Transverse colon (tissue), 4 donors: ENCODE measurements at regions not wholly inside any gene's neighbourhood (a gene's known extent, or its start where the extent isn't known, plus 50 kb on each side); places are given as distances from the start of the nearest gene placed in this dataset.
A peak's percentile ranks its signal among the peaks of the same experiment; 100 is the strongest.

Source experiments
- DNase-seq: peaks from one replicate; pipeline ENCODE4 v3.0.0-alpha.2; 2019
- H3K27ac ChIP-seq, 4 donors: fragments of 200-600 bp; sonication (generic); 2 replicates each; pipeline ENCODE4 v1.5.1; 2016 to 2018; ENCODE audit warnings: inconsistent platforms in 4 of 4
- H3K27me3 ChIP-seq: fragments of 200-600 bp; sonication (generic); 2 replicates; pipeline ENCODE4 v1.5.1; 2017; ENCODE audit warnings: inconsistent platforms
- H3K36me3 ChIP-seq, 4 donors: fragments of 200-600 bp; sonication (generic); 2 replicates each; pipeline ENCODE4 v1.5.1; 2017 to 2019; ENCODE audit warnings: inconsistent platforms in 4 of 4
- H3K4me1 ChIP-seq, 4 donors: fragments of 200-600 bp; sonication (generic); 2 replicates each; pipeline ENCODE4 v1.5.1; 2017 to 2020; ENCODE audit warnings: inconsistent platforms in 4 of 4
- H3K4me3 ChIP-seq, 4 donors: fragments of 200-600 bp; sonication (generic); 1 replicate in 1 of 4; 2 replicates in 3 of 4; pipeline versions ENCODE4 v1.5.1 to v1.6.1; 2017 to 2019; ENCODE audit warnings: inconsistent platforms in 4 of 4
- H3K9me3 ChIP-seq, 2 donors: fragments of 200-600 bp; sonication (generic); 2 replicates each; pipeline ENCODE4 v1.5.1; 2017 to 2019; ENCODE audit warnings: inconsistent platforms in 2 of 2
- CTCF ChIP-seq, 5 experiments: fragments of 200-600 bp in 3 of 5; fragments of 450-650 bp in 2 of 5; sonication (generic) in 3 of 5; IDR thresholded peaks; 1 replicate in 2 of 5; 2 replicates in 3 of 5; pipeline ENCODE4 v1.5.1; 2016 to 2017; ENCODE audit warnings: antibody characterized with exemption in 5 of 5, inconsistent platforms in 3 of 5, mild to moderate bottlenecking in 2 of 5, moderate library complexity in 1 of 5
- EP300 ChIP-seq: sonication (generic); formaldehyde crosslinking; IDR thresholded peaks from one replicate; pipeline ENCODE4 v1.6.1; 2017; ENCODE audit warnings: antibody characterized with exemption, low read depth
- POLR2A ChIP-seq: fragments of 450-650 bp; IDR thresholded peaks from one replicate; pipeline ENCODE4 v1.6.1; 2016; ENCODE audit warnings: antibody characterized with exemption, mild to moderate bottlenecking, moderate library complexity
- POLR2AphosphoS5 ChIP-seq, 3 donors: sonication (generic); formaldehyde crosslinking; IDR thresholded peaks; one replicate each; pipeline ENCODE4 v1.6.1; 2016; ENCODE audit warnings: antibody characterized with exemption in 3 of 3
- WGBS, 2 donors: methylation state at CpG; one replicate each; pipeline ENCODE4 v1.1.5; 2018; ENCODE audit warnings: low coverage in 1 of 2; 5-methylcytosine and 5-hydroxymethylcytosine counted together
- in situ Hi-C, 4 donors: fragments of 200-750 bp; cut with MboI; loops; one replicate each; pipeline versions ENCODE4 v1.15.0 to v1.15.1; 2017; ENCODE audit warnings: low sequenced_read_pairs in 3 of 4, low pct_ligation_motif_present in 1 of 4, low pct_unique_long_range_greater_than_20kb in 1 of 4
- intact Hi-C: fragments of 100-400 bp; cut with DNase I; formaldehyde crosslinking; loops from one replicate; pipeline ENCODE4 v1.15.1; 2023; ENCODE audit warnings: low total_unique reads

- DNase-seq, result peak; percentile 17
- H3K4me3 ChIP-seq, result no peak overlapping the region
- H3K9me3 ChIP-seq, result no peaks in the 10 kb centered on the region
- in situ Hi-C loops, result loop anchor here (25.0 kb wide), 4 partner anchors 295 to 1020 kb away; partner anchors contain the start of genes HOXD10 (in 2 of the 4), HOXD11 (in 2 of the 4) and HOXD9 (in 2 of the 4)
- intact Hi-C loops, result no loop called here
- H3K36me3 ChIP-seq, result no peaks in the 10 kb centered on the region
- no peak overlapping the region for H3K27ac ChIP-seq
- no peaks in the 10 kb centered on the region for H3K27me3 ChIP-seq
- H3K4me1 ChIP-seq, result peaks cover 0 to 4% (median 1%) of the 10 kb centered on the region in 4 donors
- no peak for TF ChIP-seq EP300
- no peak for TF ChIP-seq POLR2A
- no peak for TF ChIP-seq POLR2AphosphoS5 (IDR thresholded peaks at IDR 0.05)
- no peak for TF ChIP-seq CTCF (IDR thresholded peaks at IDR 0.05)
Observed at GRCh38 chr2:177131858-177132257, 80.7 kb upstream of the HNRNPA3 start.

- H3K4me1 ChIP-seq, result no peaks in the 10 kb centered on the region
- no peak overlapping the region for H3K4me3 ChIP-seq
- no peaks in the 10 kb centered on the region for H3K36me3 ChIP-seq
- no peak overlapping the region for H3K27ac ChIP-seq
- no peak for DNase-seq
- in situ Hi-C loops, result loop anchor here (25.0 kb wide), 4 partner anchors 302 to 1027 kb away; partner anchors contain the start of genes HOXD10 (in 2 of the 4), HOXD11 (in 2 of the 4) and HOXD9 (in 2 of the 4)
- no peaks in the 10 kb centered on the region for H3K9me3 ChIP-seq
- intact Hi-C loops, result no loop called here
- H3K27me3 ChIP-seq, result peaks cover under 1% of the 10 kb centered on the region
- TF ChIP-seq POLR2A (no peak), CTCF (IDR thresholded peaks at IDR 0.05) (no peak), POLR2AphosphoS5 (IDR thresholded peaks at IDR 0.05) (no peak), EP300 (no peak)
Observed at GRCh38 chr2:177138823-177139222, 73.8 kb upstream of the HNRNPA3 start.

- Histone ChIP-seq H3K36me3 (no peaks in the 10 kb centered on the region), H3K9me3 (no peaks in the 10 kb centered on the region), H3K27me3 (peaks cover 4% of the 10 kb centered on the region), H3K27ac (no peak overlapping the region), H3K4me1 (no peaks in the 10 kb centered on the region), H3K4me3 (no peak overlapping the region)
- in situ Hi-C loops (loop anchor here (25.0 kb wide), 4 partner anchors 305 to 1030 kb away; partner anchors contain the start of genes HOXD10 (in 2 of the 4), HOXD11 (in 2 of the 4) and HOXD9 (in 2 of the 4)), intact Hi-C loops (loop anchor here (10.0 kb wide), 1 partner anchor 487 kb away; no protein-coding TSS in a partner anchor)
- TF ChIP-seq EP300, result no peak
- no peak for TF ChIP-seq POLR2A
- no peak for TF ChIP-seq CTCF (IDR thresholded peaks at IDR 0.05)
- no peak for TF ChIP-seq POLR2AphosphoS5 (IDR thresholded peaks at IDR 0.05)
- no peak for DNase-seq
- 59 to 92% methylated on average over 3 of the region's 3 CpGs for WGBS, 2 donors
Observed at GRCh38 chr2:177141866-177142265, 70.7 kb upstream of the HNRNPA3 start.

- Histone ChIP-seq H3K4me1 (peaks cover 0 to 7% (median 5%) of the 10 kb centered on the region in 4 donors), H3K9me3 (no peaks in the 10 kb centered on the region), H3K27me3 (peaks cover 14% of the 10 kb centered on the region), H3K27ac (no peak overlapping the region), H3K4me3 (no peak overlapping the region), H3K36me3 (no peaks in the 10 kb centered on the region)
- DNase-seq, result no peak
- TF ChIP-seq CTCF (IDR thresholded peaks at IDR 0.05) (no peak), POLR2A (no peak), EP300 (peak; percentile 65), POLR2AphosphoS5 (IDR thresholded peaks at IDR 0.05) (peak; percentile 11 to 52 (median 35))
- intact Hi-C loops, result loop anchor here (10.0 kb wide), 1 partner anchor 489 kb away; no protein-coding TSS in a partner anchor
- in situ Hi-C loops, result loop anchor here (25.0 kb wide), 4 partner anchors 306 to 1031 kb away; partner anchors contain the start of genes HOXD10 (in 2 of the 4), HOXD11 (in 2 of the 4) and HOXD9 (in 2 of the 4)
- 35 to 40% methylated on average over 4 to 5 of the region's 5 CpGs for WGBS, 2 donors
Observed at GRCh38 chr2:177143444-177143843, 69.2 kb upstream of the HNRNPA3 start.
